Erythroblast (primary cell): ENCODE measurements at regions not wholly inside any gene's neighbourhood (a gene's known extent, or its start where the extent isn't known, plus 50 kb on each side); places are given as distances from the start of the nearest gene placed in this dataset.

Experiments used
- GATA1 ChIP-seq: IDR thresholded peaks from 2 replicates; pipeline ENCODE4 v1.6.1; 2011; ENCODE audit warnings: low read depth, mild to moderate bottlenecking, control low read depth, low read length, moderate library complexity
- POLR2A ChIP-seq: IDR thresholded peaks from 2 replicates; pipeline ENCODE4 v1.6.1; 2011; ENCODE audit warnings: mild to moderate bottlenecking, low read length

DNA sequence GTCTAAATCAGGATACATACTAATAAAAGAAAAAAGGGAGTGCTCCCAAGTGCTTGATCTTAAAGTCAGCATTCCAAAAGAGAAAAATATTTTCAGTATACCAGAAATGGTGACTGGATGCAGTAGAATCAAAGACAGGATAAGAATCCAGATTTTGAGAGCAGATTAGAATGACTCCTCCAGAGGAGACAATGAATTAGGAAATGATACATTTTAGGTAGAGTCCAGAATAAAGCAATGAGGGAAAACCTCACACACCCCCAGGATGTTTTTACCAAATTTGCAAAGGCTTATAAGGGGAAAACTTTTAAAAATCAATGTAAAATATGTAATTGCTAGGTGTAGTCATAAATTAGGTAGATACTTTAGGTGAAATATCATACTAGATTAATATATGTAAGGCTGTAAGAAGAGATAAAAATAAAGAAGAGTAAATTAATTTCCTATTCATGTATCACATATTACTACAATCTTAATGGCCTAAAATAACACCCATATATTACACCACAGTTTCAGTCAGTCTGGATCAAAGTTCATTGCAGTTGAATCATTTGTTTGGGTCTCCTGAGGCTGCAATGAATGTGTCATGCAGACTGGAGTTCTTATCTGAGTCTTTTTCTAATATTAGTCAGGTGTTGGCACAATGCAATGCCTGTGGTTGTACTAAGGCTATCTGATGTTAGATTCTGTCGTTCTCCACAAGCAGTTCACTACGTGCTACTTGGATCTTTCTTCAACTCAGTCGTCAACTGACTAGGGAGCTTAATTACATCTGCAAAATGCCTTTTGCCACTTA, 547.8 kb upstream of the EPHA6 start:
- TF ChIP-seq POLR2A (no peak), GATA1 (no peak)
